ENCODE measurements at regions not wholly inside any gene's neighbourhood (a gene's known extent, or its start where the extent isn't known, plus 50 kb on each side); places are given as distances from the start of the nearest gene placed in this dataset.
A peak's percentile ranks its signal among the peaks of the same experiment; 100 is the strongest.

GRCh38 chr2:211049321-211050018 is 493.1 kb downstream of the CPS1 start:
- H3K27ac ChIP-seq (ENCODE audit: low read depth in 1 of 2, low read length in 2 of 2) = no peak overlapping the region

GRCh38 chr2:211055438-211055837 is 499.0 kb downstream of the CPS1 start:
- H3K27ac ChIP-seq (ENCODE audit: low read depth in 1 of 2, low read length in 2 of 2) = no peak overlapping the region
- WGBS = 78% methylated on average over 5 of the region's 5 CpGs
- no peak overlapping the region for H3K4me3 ChIP-seq (ENCODE audit: low read depth in 1 of 3, low read length in 3 of 3)
- no peak for TF ChIP-seq GABPA (IDR thresholded peaks at IDR 0.05 in 1 of 2, conservative IDR thresholded peaks at IDR 0.05 in 1 of 2)
- no peak for TF ChIP-seq MAX (IDR thresholded peaks at IDR 0.05)
- TF ChIP-seq HNF4G (IDR thresholded peaks at IDR 0.05) = no peak
- no peak for TF ChIP-seq REST (IDR thresholded peaks at IDR 0.05)
- no peak for TF ChIP-seq FOXA1 (IDR thresholded peaks at IDR 0.05)
- TF ChIP-seq SP1 (IDR thresholded peaks at IDR 0.05) = no peak
- TF ChIP-seq CTCF (IDR thresholded peaks at IDR 0.05; ENCODE audit: low read depth, low read length, missing input control) = peak; percentile 5
- no peak for TF ChIP-seq FOXA2 (IDR thresholded peaks at IDR 0.05)
- no peak for TF ChIP-seq ZBTB33 (IDR thresholded peaks at IDR 0.05)
- peak in 1 of 2 donors; percentile 47 for TF ChIP-seq RAD21 (IDR thresholded peaks at IDR 0.05)
- no peak for DNase-seq (ENCODE audit: low spot score)
- H3K9me3 ChIP-seq (ENCODE audit: control insufficient read depth in 4 of 4, low read length in 3 of 4) = no peaks in the 10 kb centered on the region
- no peaks in the 10 kb centered on the region for H3K4me1 ChIP-seq (ENCODE audit: control insufficient read depth in 4 of 4, insufficient read depth in 4 of 4, low read length in 3 of 4)
- H3K36me3 ChIP-seq (ENCODE audit: control insufficient read depth in 4 of 4, insufficient read depth in 3 of 4, low read depth in 1 of 4, low read length in 3 of 4) = no peaks in the 10 kb centered on the region
- no peaks in the 10 kb centered on the region for H3K27me3 ChIP-seq (ENCODE audit: control insufficient read depth in 4 of 4, insufficient read depth in 4 of 4, low read length in 3 of 4)
- H3K9ac ChIP-seq (ENCODE audit: low read depth in 1 of 2, low read length in 2 of 2) = no peak overlapping the region

More at GRCh38 chr2:211049321-211050018, 493.1 kb downstream of the CPS1 start:
- H3K4me3 ChIP-seq (ENCODE audit: low read depth in 1 of 3, low read length in 3 of 3) = no peak overlapping the region
- H3K9me3 ChIP-seq (ENCODE audit: control insufficient read depth in 4 of 4, low read length in 3 of 4) = no peaks in the 10 kb centered on the region
- 85% methylated on average over 4 of the region's 4 CpGs for WGBS
- no peaks in the 10 kb centered on the region for H3K36me3 ChIP-seq (ENCODE audit: control insufficient read depth in 4 of 4, insufficient read depth in 3 of 4, low read depth in 1 of 4, low read length in 3 of 4)
- H3K4me1 ChIP-seq (ENCODE audit: control insufficient read depth in 4 of 4, insufficient read depth in 4 of 4, low read length in 3 of 4) = peaks cover 0 to 4% (median 0%) of the 10 kb centered on the region in 4 donors
- no peak for TF ChIP-seq MAX (IDR thresholded peaks at IDR 0.05)
- DNase-seq (ENCODE audit: low spot score) = no peak
- H3K27me3 ChIP-seq (ENCODE audit: control insufficient read depth in 4 of 4, insufficient read depth in 4 of 4, low read length in 3 of 4) = no peaks in the 10 kb centered on the region
- H3K9ac ChIP-seq (ENCODE audit: low read depth in 1 of 2, low read length in 2 of 2) = no peak overlapping the region

Measured in liver (tissue), 8 donors.